HG03196 (cell line): ENCODE measurements at regions not wholly inside any gene's neighbourhood (a gene's known extent, or its start where the extent isn't known, plus 50 kb on each side); places are given as distances from the start of the nearest gene placed in this dataset.

Experiments used
- ATAC-seq: cut with Tn5 transposase; IDR thresholded peaks from one replicate; pipeline ENCODE4 v1.9.1; 2021; ENCODE audit not compliant: unreplicated experiment

- ATAC-seq, result no peak
These were observed 1906.0 kb upstream of the PIK3C3 start for GRCh38 chr18:40048886-40049650.

- ATAC-seq, result no peak
These were observed 1906.8 kb upstream of the PIK3C3 start for GRCh38 chr18:40048253-40048652.

GRCh38 chr18:40046596-40046995 is 1908.4 kb upstream of the PIK3C3 start:
- no peak for ATAC-seq

DNA sequence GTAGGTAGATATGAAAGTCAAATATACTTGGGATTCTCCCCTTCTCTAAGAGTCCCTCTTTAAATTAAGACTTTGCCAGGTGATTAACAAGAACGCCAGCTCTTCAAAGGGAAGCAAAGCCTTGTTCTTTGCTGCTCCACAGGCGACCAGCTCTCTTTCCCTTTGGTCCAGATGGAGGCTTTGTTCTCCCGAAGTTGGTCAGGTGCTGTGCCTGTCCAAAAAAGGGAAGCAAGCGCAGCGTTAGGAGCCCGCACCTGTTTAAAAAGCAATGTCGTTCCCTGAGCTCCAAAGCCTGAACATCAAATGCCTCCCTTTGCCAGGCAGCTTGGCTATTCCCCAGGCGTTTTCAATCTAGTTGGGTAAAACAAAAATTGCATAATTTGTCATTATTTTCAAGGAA is 1913.1 kb upstream of the PIK3C3 start:
- ATAC-seq, result no peak

DNA sequence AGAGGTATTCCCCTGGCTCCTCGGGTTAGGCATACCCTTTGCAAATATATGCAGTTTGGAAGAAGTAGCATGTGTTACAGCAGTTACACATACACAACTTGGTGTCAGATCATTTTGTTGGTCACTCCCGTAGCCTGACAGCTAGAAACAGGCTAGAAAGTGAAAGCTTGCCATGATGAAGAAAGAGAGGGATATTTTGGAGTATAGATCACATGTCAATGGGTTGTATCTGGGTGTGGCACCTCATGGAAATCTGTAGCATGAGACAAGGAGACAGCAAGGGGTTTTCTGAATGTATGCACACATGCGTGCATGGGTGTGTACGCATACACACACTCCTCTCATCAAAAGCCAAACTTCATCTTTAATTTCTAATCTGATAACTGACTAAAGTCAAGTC is 1914.5 kb upstream of the PIK3C3 start:
- no peak for ATAC-seq

DNA sequence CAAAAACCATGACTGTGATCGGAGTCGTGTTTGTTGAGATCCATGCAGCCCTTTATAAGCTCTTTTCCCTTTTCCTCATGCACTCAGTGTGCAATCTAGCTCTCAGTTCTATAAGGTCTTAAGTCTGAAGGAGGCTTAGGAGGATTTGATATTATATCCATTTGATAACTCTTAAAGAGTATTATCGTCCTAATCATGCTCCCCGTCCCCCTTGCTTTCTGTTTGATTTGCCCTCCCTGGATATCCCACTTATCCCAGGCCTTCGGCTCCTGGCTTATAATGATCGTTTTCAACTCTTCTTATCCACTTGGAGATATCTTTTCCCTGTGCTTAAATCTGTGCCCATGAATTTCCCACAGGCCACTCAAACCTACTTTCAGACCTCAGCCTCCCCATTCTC is 1917.7 kb upstream of the PIK3C3 start:
- ATAC-seq, result no peak

DNA sequence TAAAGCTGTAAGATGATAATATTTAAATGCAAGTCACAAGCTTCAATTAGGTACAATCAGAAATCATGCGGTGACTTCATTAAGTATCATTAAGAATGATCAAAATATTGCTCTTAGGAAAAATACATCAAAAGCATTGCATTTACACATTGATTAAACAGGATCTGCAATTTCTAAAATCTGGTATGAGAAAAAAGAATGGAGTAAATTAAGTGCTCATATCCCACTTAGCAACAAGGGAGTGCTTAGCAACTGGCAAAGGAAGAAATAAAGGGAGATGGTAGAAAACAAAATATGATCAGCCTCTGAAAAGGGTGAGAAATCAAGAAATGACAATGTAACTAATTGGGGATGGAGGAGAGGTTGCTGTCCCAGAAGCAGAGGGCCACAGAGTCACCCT is 1918.2 kb upstream of the PIK3C3 start:
- ATAC-seq, result no peak

GRCh38 chr18:40035966-40036365 is 1919.1 kb upstream of the PIK3C3 start:
- no peak for ATAC-seq

GRCh38 chr18:40032076-40032475 is 1923.0 kb upstream of the PIK3C3 start:
- ATAC-seq, result no peak

- no peak for ATAC-seq
These were observed 1923.6 kb upstream of the PIK3C3 start for GRCh38 chr18:40031435-40031834.

DNA sequence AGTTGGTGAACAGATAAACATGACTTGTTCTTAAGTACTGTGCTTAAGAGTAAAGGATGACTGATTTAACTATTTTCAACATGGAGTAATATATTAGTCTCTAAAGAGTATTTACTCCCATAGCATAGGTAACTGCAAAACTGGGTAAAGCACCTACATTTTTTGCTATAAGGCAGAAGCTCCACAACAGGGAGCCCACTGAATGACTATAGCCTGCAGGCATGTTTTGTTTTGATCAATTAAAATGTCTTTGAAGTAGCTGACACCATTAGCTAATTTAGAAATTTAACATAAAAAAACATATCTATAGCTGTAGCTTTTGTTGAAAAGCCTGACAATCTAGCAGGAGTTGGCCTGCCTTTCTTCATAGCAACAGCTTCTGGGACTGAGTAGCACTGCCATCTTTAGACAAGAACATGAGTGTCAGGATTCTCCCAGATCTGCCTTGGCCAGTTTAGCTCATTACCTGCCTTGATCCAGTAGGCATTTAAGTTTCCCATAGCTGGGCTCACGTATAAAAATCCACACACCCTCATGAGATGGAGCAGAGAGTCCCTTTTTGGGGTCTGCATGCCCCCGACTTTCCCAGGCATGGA is 1935.1 kb upstream of the PIK3C3 start:
- ATAC-seq, result no peak

DNA sequence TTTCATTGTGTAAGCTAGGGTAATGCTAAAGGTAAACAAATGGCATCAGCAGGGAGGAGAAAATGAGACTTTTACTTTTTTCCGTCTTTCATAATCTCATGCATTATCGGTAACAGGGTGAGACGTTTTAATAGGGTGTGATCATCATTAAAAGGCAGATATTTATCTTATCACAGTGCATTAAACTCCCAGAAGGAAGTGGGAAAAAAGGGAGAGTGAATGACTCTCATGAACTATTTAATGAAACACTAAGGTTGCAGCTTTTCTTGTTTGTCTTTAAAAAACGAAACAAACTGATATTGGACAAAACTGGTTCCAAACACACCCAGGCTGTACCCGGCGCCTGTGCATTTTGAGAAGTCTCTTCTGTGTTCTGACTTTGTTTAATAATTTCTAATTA is 1936.8 kb upstream of the PIK3C3 start:
- ATAC-seq, result no peak

GRCh38 chr18:40017021-40017420 is 1938.0 kb upstream of the PIK3C3 start:
- no peak for ATAC-seq

- no peak for ATAC-seq
These were observed 1938.6 kb upstream of the PIK3C3 start for GRCh38 chr18:40016405-40016804.

GRCh38 chr18:40013001-40013609 is 1941.9 kb upstream of the PIK3C3 start:
- no peak for ATAC-seq

DNA sequence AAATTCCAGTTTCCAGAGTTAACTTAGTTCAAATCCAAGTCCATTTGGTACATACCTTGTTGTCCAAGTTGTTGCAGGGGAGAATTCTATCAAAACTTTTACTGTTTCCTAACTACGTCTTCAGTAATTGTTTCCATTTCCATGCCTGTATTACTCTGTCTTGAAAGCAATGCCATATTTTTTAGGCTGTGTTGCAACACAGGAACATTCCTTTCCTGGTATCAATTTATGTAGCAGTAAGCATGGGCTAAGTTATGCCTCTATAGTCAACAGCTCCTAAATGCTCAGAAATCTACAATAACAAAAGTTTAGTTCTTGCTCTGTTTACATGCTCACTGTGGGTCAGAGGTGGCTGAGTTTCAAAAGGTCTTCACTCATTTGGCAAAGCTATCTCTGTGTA is 1943.8 kb upstream of the PIK3C3 start:
- no peak for ATAC-seq

- ATAC-seq, result no peak
These were observed 1948.4 kb upstream of the PIK3C3 start for GRCh38 chr18:40006634-40007033.

- ATAC-seq, result no peak
These were observed 1950.8 kb upstream of the PIK3C3 start for GRCh38 chr18:40004246-40004645.

DNA sequence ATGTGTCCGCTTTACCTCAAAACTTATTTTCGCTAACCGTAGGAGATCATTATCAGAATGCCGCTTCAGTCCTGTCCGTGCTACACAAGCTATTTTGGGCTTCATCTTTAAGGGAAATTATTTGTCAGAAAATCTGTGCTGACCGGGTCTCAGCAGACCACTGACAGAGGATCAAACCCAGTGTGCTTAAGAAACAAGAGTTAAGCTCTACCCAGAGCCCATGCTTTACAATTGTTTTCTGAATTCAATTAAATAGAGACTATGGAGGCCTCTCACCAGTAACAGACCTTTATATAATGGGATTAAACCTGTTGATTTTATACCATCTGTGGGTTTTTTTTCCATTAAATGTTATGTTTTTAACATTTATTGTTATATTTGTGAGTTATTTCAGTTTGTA is 1956.7 kb upstream of the PIK3C3 start:
- no peak for ATAC-seq

DNA sequence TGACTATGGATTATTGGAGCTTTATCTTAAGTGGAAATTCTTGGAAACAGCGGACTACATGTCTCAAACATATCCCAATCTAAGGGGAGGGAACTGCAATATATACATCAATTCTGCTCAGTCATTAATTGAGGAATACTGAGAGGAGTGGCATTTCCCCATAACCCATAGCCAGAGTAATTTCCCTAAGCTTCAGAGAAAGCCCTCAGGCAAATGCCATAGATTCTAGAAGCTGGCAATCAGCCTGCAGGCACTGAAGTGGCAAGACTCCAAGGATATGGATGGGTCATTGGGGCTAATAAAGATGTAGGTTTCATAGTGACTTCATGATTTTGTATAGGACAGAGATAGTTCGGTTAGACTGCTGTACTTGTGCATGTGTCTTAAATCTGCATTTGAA is 1960.5 kb upstream of the PIK3C3 start:
- no peak for ATAC-seq

DNA sequence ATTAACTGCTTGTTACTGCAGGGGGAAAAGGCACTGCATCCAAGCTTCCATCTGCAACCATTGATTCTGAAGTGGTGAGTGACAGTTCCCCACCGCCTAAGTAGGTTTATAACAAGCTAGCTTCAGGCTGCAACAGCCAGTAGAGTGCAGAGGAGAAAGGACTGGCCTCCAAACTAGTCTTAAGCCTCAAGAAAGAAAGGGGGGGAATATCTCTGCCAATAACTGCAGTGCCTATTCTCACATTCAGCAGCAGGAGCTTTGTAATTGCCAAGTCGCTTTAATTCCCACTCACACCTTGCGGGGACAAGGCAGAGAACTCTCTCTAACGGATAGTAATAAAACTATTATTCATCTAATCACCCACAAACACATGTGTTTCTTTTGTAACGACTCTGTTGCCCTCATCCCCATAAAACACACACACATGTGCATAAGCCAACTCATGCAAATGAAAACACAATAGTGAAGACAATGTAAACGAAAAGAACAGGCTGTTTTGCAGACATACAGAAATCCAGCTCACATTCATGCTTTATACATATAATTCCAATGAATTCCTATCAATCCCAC is 1963.3 kb upstream of the PIK3C3 start:
- ATAC-seq, result no peak

DNA sequence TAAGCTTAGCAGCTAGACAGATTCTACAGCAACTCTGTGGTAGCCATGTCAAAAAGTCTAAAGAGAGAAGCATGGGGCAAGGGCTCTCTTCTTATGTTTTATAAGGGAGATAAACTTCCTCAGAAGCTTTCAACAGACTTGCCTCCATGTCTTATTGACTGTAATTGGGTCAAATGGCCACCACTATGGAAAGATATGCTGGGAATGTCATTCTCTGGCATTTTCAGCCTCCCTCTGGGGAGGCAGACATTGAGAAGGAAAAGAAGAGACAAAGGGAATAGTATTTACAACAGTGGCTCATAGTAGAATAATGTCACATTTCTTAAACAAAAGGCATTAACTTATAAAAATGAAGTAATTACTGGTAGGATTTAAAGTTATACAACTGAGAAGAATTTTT is 1964.5 kb upstream of the PIK3C3 start:
- no peak for ATAC-seq
